Stimulated activated CD4-positive, alpha-beta T cell treated with anti-CD3 and anti-CD28 coated beads, Interleukin-1b, Interleukin-23, amount 100 ng/mL, for 1 hour (primary cell): ENCODE measurements at regions not wholly inside any gene's neighbourhood (a gene's known extent, or its start where the extent isn't known, plus 50 kb on each side); places are given as distances from the start of the nearest gene placed in this dataset.
"Not testable (repeated sequence)": the region's sequence is repeated elsewhere in the genome, so short reads cannot be mapped to it uniquely, and the experiment has no call there.

ENCODE experiments used
- DNase-seq, 2 donors: peaks; one replicate each; pipeline ENCODE4 v3.0.0-alpha.2; 2020; ENCODE audit warnings: low read depth in 2 of 2

DNA sequence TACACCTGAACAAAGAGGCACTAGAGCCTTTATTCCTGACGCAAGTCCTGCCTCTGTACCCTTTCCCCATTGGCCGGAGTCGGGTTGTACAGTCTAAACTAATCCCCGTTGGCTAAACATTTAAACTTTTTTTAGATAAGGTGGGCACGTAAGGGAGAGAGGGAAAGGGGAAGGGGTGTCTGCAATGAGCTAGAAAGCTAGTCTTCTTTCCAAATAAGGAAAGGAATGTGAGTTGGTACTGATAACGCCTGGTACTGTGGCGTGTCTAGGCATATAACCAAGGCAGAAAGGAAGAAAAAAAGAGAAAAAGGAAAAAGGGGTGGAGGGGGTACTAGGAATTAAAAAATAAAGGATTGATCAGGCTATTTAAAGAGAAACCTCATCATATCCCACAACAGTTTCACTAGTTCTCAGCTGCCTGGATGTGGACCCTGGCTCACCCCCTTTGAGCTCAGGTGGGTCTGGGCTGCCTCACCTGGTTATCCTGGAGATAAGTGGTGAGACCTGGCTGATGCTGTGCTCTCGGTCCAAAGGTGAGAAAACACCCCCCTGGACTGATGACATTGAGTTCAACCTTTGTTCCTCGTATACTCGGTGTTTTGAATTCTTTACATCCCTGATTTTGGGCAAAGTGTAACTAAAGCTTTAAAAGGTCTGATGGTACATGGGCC lies 90.9 kb upstream of the EEF2KMT start:
- DNase-seq: no peak

DNA sequence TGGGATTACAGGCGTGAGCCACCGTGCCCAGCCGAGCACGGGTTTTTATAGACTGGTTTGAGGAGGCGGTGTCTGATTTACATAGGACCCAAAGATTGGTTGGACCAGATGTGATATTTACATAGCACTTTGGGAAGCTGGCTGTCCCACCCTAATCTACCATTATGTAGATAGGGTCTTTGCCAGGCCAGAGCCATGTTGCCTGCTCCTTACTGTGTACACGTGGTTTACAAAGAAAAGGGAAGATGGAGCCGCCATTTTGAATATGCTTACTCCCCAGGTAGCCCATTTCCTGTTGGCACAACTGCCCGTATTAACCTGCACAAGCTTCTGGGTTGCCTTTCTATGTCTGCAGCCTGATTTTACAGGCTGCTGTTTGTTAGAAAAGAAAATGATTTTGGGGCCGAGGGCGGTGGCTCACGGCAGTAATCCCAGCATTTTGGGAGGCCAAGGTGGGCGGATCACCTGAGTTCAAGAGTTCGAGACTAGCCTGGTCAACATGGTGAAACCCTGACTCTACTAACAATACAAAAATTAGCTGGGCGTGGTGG lies 89.9 kb upstream of the EEF2KMT start:
- DNase-seq: no peak

DNA sequence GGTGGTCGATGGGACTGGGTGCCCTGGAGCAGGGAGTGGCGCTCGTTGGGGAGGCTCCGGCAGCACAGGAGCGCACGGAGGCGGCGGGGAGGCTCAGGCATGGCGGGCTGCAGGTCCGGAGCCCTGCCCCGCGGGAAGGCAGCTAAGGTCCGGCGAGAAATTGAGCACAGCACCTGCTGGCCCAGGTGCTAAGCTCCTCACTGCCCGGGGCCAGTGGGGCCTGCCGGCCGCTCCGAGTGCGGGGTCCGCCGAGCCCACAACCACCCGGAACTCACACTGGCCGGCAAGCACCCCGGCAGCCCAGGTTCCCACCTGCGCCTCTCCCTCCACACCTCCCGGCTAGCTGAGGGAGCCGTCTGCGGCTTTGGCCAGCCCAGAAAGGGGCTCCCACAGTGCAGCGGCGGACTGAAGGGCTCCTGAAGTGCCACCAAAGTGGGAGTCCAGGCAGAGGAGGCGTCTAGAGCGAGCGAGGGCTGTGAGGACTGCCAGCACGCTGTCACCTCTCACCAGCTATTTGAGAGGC lies 88.8 kb upstream of the EEF2KMT start:
- no peak for DNase-seq

DNA sequence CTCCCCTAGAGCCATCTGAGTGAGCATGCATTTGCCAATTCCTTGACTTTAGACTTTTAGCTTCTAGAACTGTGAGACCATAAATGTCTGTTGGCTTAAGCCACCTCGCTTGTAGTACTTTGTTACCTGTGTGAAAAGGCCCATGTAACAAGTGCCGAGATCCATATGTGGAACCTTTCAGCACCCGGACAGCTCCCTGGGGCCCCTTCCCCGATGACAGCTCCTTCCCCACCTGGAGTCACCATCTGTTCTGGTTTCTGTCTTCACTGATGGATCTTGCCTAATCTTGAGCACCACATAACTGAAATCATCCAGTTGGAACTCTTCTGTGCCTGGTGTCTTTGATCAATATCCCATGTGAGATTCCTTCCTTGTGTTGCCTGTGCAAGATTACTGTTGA lies 78.9 kb upstream of the EEF2KMT start:
- no peak for DNase-seq

DNA sequence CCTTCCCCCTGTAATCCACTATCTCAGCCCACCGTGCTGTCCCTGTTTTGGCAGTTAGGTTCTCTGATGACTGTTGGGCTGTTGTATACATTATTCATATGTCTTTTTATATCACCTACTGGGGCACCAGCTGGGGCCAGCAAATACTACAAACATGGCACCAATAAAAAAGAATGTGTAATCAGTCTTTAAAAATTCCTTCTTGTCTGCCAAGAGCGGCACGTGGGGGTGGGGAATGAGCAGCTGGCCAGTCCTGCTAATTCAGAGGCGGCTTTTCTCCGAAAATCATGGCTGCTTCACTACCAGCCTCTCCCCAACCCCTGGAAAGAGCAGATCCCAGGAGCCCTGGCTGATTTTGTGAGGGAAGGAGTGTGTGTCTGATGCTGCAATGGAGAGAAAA lies 77.7 kb upstream of the EEF2KMT start:
- DNase-seq: no peak

DNA sequence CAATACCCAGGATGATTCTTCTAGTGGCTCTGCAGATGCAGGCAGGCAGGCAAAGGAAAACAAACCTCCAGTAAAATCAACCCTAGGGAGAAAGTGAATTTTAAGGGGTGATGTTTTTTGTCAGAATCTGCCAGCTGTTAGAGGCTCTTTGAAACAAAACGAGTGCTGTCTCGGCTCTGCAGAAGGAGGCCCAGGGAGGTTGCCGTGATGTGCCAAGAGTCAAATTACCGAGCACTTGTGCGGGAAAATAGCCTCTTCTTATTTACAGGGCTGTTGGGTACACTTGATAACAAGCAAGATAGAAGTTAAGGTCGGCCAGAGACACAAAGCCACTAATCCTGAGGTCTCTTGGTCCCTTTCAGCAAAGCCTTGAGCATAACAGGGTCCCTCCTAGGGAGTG lies 68.9 kb upstream of the EEF2KMT start:
- DNase-seq: no peak

DNA sequence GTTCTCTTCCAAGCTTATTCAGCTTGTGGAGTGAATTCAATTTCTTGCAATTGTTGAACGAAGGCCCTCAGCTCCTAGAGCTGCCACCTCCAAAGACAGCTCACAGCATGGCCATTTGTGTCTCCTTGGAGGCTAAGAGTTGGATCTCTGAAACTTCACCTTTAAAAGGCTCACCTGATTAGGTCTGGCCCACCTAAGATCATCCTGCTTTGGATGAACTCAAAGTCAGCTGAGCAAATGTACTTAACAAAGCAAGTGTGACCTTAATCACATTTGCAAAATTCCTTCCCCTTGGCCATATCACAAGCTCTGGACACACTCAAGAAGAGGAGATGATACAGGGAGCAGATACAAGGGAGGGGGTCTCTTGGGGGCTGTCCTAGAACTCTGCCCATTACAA lies 67.8 kb upstream of the EEF2KMT start:
- not testable (repeated sequence) for DNase-seq

DNA sequence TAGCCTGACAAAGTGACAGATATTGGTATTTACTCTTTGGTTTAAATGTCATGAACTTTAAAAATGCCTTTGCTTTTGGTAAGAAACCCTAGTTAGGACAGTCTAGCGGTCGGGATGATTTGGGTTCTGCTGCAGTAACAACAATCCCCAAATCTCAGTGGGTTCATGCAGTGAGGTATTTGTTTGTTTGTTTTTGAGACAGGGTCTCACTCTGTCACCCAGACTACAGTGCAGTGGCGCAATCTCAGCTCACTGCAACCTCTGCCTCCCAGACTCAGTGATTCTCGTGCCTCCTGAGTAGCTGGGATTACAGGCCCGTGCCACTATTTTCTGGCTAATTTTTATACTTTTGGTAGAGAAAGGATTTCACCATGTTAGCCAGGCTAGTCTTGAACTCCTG lies 65.2 kb upstream of the EEF2KMT start:
- DNase-seq: not testable (repeated sequence)

DNA sequence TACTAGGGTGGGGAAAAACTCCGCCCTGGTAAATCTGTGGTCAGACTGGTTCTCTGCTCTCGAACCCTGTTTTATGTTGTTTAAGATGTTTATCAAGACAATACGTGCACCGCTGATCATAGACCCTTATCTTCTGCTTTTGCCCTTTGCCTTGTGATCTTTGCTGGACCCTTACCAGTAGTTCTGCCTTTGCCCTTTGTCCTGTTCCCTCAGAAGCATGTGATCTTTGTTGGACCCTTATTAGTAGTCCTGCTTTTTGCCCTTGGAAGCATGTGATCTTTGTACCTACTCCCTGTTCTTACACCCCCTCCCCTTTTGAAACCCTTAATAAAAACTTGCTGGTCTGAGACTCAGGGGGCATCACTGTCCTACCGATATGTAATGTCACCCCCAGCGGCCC lies 64.3 kb upstream of the EEF2KMT start:
- not testable (repeated sequence) for DNase-seq

DNA sequence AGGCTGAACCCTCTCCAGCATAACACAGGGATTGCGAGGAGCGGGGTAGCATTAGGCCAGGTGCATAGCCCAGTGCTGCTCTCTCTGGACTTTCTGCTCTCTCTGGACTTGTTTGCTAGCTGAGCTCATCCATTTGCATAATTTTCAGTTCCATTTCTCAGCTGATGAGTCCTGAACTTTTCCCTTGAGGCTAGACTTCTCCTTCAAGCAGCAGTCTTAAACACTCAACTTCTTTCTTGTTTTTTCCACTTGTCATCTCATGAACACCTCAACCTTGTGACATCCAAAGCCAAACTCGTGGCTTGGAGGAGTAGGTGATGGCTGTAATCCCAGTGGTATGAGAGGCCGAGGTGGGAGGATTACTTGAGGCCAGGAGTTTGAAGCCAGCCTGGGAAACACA lies 62.4 kb upstream of the EEF2KMT start:
- DNase-seq: not testable (repeated sequence)

DNA sequence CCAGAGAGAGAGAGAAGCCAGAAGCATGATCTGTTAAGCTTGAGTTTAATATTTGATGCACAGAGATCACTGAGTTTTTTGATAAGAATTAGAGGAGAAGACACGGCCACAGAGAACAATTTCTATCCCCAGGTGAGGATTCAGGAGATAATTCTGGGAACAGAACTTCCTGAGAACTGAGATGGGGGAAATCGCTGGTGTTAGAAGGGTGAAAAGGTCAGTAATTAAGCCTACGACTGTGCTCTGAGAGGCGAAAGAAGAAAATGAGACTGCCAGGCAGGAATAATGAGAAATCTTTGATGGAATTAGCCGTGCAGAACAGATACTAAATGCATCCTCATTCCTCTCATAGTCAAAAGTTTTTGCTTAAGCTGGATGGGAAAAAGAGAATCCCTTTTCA lies 61.9 kb upstream of the EEF2KMT start:
- DNase-seq: not testable (repeated sequence)

DNA sequence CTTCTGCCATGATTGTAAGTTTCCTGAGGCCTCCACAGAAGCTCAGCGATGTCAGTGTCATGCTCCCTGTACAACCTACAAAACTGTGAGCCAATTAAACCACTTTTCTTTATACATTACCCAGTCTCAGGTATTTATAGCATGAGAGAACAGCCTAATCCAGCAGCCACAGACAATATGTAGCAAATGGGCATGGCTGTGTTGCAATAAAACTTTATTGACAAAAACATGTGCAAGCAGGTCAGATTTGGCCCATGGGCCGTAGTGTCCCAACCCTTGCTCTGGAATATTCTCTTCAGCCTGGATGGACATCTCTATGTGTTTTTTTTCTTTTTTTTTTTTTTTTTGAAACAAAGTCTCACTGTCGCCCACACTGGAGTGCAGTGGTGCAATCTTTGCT lies 60.9 kb upstream of the EEF2KMT start:
- no peak for DNase-seq

DNA sequence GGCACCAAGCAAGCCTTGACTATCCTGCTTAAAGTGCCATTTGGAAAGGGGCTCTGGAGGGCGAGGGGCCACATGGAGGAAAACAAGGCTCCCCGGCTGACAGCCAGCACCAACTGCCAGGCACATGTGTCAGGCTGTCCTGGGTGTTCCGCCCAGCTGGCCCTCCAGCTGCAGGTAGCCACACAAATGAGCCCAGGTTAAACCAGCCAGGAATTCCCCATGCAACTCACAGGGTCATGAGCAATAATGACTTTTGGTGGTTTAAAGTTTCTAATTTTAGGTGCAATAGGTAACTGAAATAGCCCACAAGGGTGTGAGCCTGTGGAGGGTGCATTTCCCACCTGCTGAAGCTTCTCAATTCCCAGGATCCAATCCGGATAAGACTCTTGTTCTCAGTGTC lies 58.9 kb upstream of the EEF2KMT start:
- DNase-seq: not testable (repeated sequence)

DNA sequence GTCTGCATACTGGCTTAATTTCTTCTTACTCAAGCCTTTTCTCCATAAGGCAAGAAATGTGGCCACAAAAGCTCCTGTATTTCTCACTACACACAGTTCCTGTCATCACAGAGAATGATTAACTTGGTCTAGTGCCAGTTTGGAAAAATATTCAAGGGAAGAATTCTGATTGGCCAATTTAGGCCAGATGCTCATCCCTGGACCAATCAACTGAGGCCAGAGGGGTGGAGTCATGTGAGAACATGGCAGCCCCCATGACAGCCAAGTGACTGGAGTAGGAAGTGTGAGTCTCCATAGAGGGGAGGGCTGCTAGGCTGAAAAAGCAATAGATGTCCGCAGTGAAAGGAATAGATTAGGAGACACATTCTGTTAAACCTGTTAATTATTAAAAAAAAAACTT lies 56.4 kb upstream of the EEF2KMT start:
- not testable (repeated sequence) for DNase-seq

DNA sequence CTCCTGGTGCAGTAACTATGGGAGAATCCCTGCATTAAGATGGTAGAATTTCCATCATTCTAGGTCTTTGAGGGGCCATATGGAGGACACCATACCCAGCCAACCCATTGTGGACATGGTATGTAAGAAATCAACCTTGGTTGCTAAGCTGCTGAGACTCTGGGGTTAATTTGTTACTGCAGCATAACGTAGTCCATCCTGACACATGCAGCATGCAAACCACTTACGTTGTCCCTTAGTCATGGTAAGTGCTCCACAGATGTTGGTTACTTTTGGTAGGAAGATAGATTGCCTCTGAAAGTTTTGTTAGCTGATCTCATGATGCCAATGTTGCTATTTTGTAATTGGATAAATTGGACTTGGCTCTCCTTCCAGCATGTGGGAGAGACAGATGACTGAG lies 53.8 kb upstream of the EEF2KMT start:
- DNase-seq: not testable (repeated sequence)
